ENCODE measurements at regions not wholly inside any gene's neighbourhood (a gene's known extent, or its start where the extent isn't known, plus 50 kb on each side); places are given as distances from the start of the nearest gene placed in this dataset.

DNA sequence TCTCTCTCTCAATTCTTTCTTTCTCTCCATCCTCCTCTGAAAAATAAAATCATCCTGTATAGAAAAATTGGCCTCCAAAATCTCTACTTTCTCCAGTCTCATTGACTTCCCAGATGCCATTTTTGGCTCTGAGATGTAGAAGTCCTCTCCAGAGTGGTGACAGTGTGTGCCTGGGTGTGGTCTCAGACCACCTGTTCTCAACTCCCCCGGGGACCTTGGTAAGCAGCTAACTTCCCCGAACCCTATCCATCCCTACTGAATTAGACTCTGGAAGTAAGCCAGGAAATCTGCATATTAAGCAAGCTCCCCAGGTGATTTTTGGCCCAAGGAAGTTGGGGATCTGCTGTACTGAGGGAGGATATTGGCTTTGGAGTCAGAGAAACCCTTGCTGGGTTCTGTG lies 120.5 kb downstream of the WDR11 start:
- no peak overlapping the region for H3K27ac ChIP-seq
- no peak for DNase-seq

DNA sequence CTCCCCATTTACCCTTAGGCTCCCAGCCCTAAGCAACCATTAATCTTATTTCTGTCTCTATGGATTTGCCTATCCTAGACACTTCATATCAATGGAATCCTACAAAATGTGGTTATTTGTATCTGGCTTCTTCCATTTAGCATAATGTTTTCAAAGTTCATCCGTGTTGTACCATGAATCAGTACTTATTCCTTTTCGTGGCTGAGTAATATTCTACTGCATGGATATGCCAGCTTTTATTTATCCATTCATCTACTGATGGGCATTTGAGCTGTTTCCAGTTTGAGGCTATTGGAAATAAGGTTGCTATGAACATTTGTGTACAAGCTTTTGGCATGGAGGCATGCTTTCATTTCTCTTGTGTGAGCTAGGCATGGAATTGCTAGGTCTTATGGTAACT lies 121.1 kb downstream of the WDR11 start:
- peaks cover 0 to 42% (median 10%) of the 10 kb centered on the region in 8 donors for H3K9me3 ChIP-seq
- H3K4me1 ChIP-seq, result no peaks in the 10 kb centered on the region
- no peak for TF ChIP-seq POLR2AphosphoS5 (IDR thresholded peaks at IDR 0.05)
- TF ChIP-seq POLR2A (IDR thresholded peaks at IDR 0.05), result no peak
- TF ChIP-seq, protein P1, sequence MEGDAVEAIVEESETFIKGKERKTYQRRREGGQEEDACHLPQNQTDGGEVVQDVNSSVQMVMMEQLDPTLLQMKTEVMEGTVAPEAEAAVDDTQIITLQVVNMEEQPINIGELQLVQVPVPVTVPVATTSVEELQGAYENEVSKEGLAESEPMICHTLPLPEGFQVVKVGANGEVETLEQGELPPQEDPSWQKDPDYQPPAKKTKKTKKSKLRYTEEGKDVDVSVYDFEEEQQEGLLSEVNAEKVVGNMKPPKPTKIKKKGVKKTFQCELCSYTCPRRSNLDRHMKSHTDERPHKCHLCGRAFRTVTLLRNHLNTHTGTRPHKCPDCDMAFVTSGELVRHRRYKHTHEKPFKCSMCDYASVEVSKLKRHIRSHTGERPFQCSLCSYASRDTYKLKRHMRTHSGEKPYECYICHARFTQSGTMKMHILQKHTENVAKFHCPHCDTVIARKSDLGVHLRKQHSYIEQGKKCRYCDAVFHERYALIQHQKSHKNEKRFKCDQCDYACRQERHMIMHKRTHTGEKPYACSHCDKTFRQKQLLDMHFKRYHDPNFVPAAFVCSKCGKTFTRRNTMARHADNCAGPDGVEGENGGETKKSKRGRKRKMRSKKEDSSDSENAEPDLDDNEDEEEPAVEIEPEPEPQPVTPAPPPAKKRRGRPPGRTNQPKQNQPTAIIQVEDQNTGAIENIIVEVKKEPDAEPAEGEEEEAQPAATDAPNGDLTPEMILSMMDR (IDR thresholded peaks at IDR 0.05 in 8 of 11, conservative IDR thresholded peaks at IDR 0.05 in 3 of 11), result no peak
- H3K27me3 ChIP-seq (replicated peaks in 1 of 7), result peaks cover 0 to 95% (median 0%) of the 10 kb centered on the region in 7 donors
- H3K27ac ChIP-seq, result no peak overlapping the region
- no peaks in the 10 kb centered on the region for H3K36me3 ChIP-seq
- WGBS, 5 donors, result 80 to 92% (median 85%) methylated on average over 2 of the region's 2 CpGs
- no peak for DNase-seq
- H3K4me3 ChIP-seq, result no peak overlapping the region
- intact Hi-C loops (cut with DNase I; ENCODE audit: low total_unique reads), result no loop called here

More for the DNA sequence above, 120.5 kb downstream of the WDR11 start:
- WGBS, 5 donors, result 53 to 73% (median 63%) methylated on average over 2 of the region's 2 CpGs
- TF ChIP-seq POLR2AphosphoS5 (IDR thresholded peaks at IDR 0.05), result no peak
- TF ChIP-seq POLR2A (IDR thresholded peaks at IDR 0.05), result no peak
- TF ChIP-seq, protein P1 (IDR thresholded peaks at IDR 0.05 in 8 of 11, conservative IDR thresholded peaks at IDR 0.05 in 3 of 11), result no peak
- no peaks in the 10 kb centered on the region for H3K36me3 ChIP-seq
- H3K4me1 ChIP-seq, result no peaks in the 10 kb centered on the region
- intact Hi-C loops (cut with DNase I; ENCODE audit: low total_unique reads), result no loop called here
- H3K27me3 ChIP-seq (replicated peaks in 1 of 7), result peaks cover 0 to 89% (median 0%) of the 10 kb centered on the region in 7 donors
- no peak overlapping the region for H3K4me3 ChIP-seq
- H3K9me3 ChIP-seq, result peaks cover 0 to 42% (median 10%) of the 10 kb centered on the region in 8 donors

DNA sequence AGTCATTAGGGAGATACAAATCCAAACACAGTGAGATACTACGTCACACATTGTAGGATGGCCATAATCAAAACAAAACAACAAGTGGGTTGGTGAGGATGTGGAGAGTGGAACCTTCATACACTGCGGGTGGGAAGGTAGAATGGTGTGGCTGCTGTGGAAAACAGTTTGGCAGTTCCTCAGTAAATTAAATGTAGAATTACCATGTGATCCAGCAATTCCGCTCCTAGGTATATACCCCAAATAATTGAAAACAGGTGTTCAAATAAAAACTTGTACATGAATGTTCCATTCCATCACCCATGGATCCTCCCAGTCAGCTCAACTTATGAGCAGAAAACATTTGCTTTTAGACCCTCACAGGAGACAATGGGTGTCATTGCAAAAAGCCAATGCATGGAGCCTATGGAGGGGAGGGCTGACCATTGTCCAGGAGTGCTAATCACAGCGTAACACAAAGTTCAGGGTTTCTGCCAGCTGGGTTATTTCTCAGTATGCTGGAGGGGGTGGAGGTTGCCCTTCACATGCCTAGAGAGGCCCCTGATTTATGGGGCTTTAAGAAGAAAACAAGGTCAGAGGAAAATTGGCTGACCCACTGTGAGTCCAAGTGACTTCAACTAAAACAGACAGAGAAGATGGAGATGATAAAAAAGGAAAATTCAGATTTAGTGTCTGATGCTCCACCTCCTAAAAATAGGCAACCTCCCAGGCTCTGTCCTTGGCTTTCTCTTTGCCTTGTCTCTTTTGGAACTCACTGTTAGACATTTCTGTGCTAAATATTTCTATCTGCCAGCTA lies 124.1 kb downstream of the WDR11 start:
- Histone ChIP-seq H3K27ac (no peak overlapping the region), H3K4me1 (peaks cover 0 to 16% (median 10%) of the 10 kb centered on the region in 6 donors), H3K27me3 (replicated peaks in 1 of 7) (peaks cover 0 to 96% (median 21%) of the 10 kb centered on the region in 7 donors), H3K9me3 (peaks cover 0 to 37% (median 10%) of the 10 kb centered on the region in 8 donors), H3K36me3 (no peaks in the 10 kb centered on the region), H3K4me3 (no peak overlapping the region)
- DNase-seq, result no peak
- TF ChIP-seq POLR2A (IDR thresholded peaks at IDR 0.05) (no peak), POLR2AphosphoS5 (IDR thresholded peaks at IDR 0.05) (no peak)
- TF ChIP-seq, protein P1 (IDR thresholded peaks at IDR 0.05 in 8 of 11, conservative IDR thresholded peaks at IDR 0.05 in 3 of 11), result no peak
- intact Hi-C loops (cut with DNase I; ENCODE audit: low total_unique reads), result no loop called here
- 84 to 92% (median 89%) methylated on average over 4 of the region's 4 CpGs for WGBS, 5 donors

DNA sequence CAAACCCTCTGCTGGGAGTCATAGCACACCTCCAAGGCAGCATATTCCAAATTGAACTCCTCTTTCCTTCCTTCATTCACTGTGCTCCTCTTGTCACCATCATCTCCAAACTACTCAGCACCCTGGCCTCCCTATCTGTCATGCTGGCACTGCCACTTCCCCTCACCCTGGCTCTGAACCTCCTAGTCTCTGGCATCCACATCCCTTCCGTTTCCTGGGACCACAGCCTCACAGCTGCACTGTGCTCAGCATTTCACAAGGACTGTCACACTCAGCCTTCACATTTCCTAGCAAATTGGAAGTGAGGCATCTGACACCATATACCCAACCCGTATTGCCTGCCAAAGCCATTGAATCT lies 124.7 kb downstream of the WDR11 start:
- Histone ChIP-seq H3K9me3 (peaks cover 0 to 37% (median 10%) of the 10 kb centered on the region in 8 donors), H3K36me3 (no peaks in the 10 kb centered on the region), H3K27me3 (replicated peaks in 1 of 7) (peaks cover 0 to 96% (median 27%) of the 10 kb centered on the region in 7 donors), H3K27ac (no peak overlapping the region), H3K4me3 (no peak overlapping the region), H3K4me1 (peaks cover 0 to 16% (median 10%) of the 10 kb centered on the region in 6 donors)
- DNase-seq, result no peak
- intact Hi-C loops (cut with DNase I; ENCODE audit: low total_unique reads), result no loop called here
- WGBS, 5 donors, result 61 to 75% (median 67%) methylated on average over 2 of the region's 2 CpGs
- TF ChIP-seq POLR2A (IDR thresholded peaks at IDR 0.05), result no peak
- no peak for TF ChIP-seq POLR2AphosphoS5 (IDR thresholded peaks at IDR 0.05)
- TF ChIP-seq, protein P1 (IDR thresholded peaks at IDR 0.05 in 8 of 11, conservative IDR thresholded peaks at IDR 0.05 in 3 of 11), result no peak
